GM12878 (cell line): ENCODE measurements at regions not wholly inside any gene's neighbourhood (a gene's known extent, or its start where the extent isn't known, plus 50 kb on each side); places are given as distances from the start of the nearest gene placed in this dataset.

Experiments used
- CTCF ChIP-seq, 3 experiments: IDR thresholded peaks in 2 of 3; conservative IDR thresholded peaks in 1 of 3; 2 replicates each; pipeline ENCODE4 v1.5.1; 2011; ENCODE audit warnings: low read depth in 3 of 3, low read length in 3 of 3, mild to moderate bottlenecking in 3 of 3, control low read depth in 2 of 3, moderate library complexity in 2 of 3, inconsistent platforms in 1 of 3, mixed read lengths in 1 of 3; ENCODE audit not compliant: control insufficient read depth in 2 of 3, insufficient read depth in 1 of 3; ENCODE audit errors: extremely low read depth in 1 of 3
- USF2 ChIP-seq: IDR thresholded peaks from 2 replicates; pipeline ENCODE4 v1.6.1; 2011; ENCODE audit warnings: low read depth, low read length, improper control_type of control experiment, borderline replicate concordance

DNA sequence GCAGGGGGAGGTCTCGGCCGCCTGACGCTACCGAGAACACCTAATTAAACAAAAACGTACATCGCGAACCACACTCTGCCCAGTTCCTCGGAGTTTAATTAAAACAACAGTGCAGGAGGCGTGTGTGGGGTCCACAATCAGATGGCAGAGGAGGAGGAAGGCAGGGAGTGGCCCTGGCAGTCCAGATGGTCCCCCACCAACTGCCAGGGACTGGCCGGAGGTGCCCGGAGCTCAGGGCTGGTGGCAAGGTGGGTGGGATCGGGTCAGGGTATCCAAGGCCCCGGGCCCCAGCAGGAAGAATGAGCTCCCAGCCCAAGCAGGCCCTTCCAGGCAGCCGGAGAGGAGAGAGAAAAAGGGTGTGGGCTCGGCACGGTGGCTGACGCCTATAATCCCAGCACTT lies 71.3 kb downstream of the PTPRS start:
- TF ChIP-seq CTCF (IDR thresholded peaks at IDR 0.05 in 2 of 3, conservative IDR thresholded peaks at IDR 0.05 in 1 of 3; ENCODE audit: control insufficient read depth in 2 of 3, extremely low read depth in 1 of 3, insufficient read depth in 1 of 3, low read depth in 3 of 3, low read length in 3 of 3) = no peak
- no peak for TF ChIP-seq USF2
